ENCODE measurements at regions not wholly inside any gene's neighbourhood (a gene's known extent, or its start where the extent isn't known, plus 50 kb on each side); places are given as distances from the start of the nearest gene placed in this dataset.

DNA sequence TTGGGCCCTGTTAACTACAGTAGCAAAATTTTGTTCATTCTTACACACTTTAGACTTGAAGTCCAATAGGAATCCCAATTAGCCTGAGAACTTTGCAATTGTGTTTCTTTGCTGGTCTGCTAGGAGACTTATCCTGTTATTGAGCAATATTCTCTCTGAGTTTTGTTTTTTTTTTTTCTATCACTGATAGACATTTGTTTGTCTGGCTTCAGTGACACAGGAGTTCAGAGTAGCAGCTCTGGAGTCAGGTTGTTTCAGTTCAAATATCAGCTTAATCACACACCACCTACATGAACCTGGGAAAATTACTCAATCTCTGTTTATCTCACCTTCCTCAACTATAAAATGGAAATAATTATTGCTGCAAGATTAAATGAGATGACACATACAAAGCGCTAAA is 360.2 kb upstream of the POU3F3 start:
- TF ChIP-seq TAF1 (IDR thresholded peaks at IDR 0.05; ENCODE audit: low read depth, low read length) (no peak), KDM4A (IDR thresholded peaks at IDR 0.05; ENCODE audit: low read depth, low read length, severe bottlenecking) (no peak), GABPA (IDR thresholded peaks at IDR 0.05; ENCODE audit: borderline replicate concordance, insufficient read depth, low read length) (no peak), POLR2AphosphoS5 (IDR thresholded peaks at IDR 0.05; ENCODE audit: low read depth, low read length) (no peak), SP1 (IDR thresholded peaks at IDR 0.05; ENCODE audit: low read depth, low read length) (no peak), CEBPB (IDR thresholded peaks at IDR 0.05; ENCODE audit: low read depth, low read length) (no peak)

Data from H1 (cell line).